ENCODE measurements at regions not wholly inside any gene's neighbourhood (a gene's known extent, or its start where the extent isn't known, plus 50 kb on each side); places are given as distances from the start of the nearest gene placed in this dataset.

- no peak for TF ChIP-seq POLR2A (IDR thresholded peaks at IDR 0.05)
- TF ChIP-seq, protein P1, sequence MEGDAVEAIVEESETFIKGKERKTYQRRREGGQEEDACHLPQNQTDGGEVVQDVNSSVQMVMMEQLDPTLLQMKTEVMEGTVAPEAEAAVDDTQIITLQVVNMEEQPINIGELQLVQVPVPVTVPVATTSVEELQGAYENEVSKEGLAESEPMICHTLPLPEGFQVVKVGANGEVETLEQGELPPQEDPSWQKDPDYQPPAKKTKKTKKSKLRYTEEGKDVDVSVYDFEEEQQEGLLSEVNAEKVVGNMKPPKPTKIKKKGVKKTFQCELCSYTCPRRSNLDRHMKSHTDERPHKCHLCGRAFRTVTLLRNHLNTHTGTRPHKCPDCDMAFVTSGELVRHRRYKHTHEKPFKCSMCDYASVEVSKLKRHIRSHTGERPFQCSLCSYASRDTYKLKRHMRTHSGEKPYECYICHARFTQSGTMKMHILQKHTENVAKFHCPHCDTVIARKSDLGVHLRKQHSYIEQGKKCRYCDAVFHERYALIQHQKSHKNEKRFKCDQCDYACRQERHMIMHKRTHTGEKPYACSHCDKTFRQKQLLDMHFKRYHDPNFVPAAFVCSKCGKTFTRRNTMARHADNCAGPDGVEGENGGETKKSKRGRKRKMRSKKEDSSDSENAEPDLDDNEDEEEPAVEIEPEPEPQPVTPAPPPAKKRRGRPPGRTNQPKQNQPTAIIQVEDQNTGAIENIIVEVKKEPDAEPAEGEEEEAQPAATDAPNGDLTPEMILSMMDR (IDR thresholded peaks at IDR 0.05 in 8 of 11, conservative IDR thresholded peaks at IDR 0.05 in 3 of 11): no peak
- TF ChIP-seq POLR2AphosphoS5 (IDR thresholded peaks at IDR 0.05): no peak
These were observed 251.0 kb upstream of the MEF2C start for GRCh38 chr5:89133975-89134374.

Measured in spleen (tissue), 7 donors.